ENCODE measurements at regions not wholly inside any gene's neighbourhood (a gene's known extent, or its start where the extent isn't known, plus 50 kb on each side); places are given as distances from the start of the nearest gene placed in this dataset.
"Not testable (repeated sequence)": the region's sequence is repeated elsewhere in the genome, so short reads cannot be mapped to it uniquely, and the experiment has no call there.

DNA sequence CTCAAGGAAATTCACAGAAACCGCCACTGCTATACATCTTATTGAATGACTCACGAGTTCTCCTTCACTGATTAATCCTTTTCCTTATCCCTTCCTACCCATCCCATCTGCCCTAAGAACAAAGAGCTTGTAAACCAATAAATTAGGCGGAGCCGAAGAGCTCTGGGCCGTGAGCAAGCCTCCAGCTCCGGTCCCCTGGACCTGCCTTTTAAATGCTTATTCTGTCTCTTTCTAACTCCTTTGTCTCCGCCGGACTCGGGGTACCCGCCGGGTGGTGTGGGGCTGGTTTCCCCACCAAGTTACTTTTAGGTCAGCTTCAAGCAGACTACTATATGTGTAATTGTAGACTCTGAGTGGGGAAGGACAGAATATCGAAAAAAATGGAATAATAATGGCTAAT, 336.1 kb upstream of the MDGA2 start:
- TF ChIP-seq EZH2 (IDR thresholded peaks at IDR 0.05; ENCODE audit: low read length, unreplicated experiment); EZH2phosphoT487 (IDR thresholded peaks at IDR 0.05; ENCODE audit: borderline replicate concordance, low read length): not testable (repeated sequence)
- TF ChIP-seq, protein P1, sequence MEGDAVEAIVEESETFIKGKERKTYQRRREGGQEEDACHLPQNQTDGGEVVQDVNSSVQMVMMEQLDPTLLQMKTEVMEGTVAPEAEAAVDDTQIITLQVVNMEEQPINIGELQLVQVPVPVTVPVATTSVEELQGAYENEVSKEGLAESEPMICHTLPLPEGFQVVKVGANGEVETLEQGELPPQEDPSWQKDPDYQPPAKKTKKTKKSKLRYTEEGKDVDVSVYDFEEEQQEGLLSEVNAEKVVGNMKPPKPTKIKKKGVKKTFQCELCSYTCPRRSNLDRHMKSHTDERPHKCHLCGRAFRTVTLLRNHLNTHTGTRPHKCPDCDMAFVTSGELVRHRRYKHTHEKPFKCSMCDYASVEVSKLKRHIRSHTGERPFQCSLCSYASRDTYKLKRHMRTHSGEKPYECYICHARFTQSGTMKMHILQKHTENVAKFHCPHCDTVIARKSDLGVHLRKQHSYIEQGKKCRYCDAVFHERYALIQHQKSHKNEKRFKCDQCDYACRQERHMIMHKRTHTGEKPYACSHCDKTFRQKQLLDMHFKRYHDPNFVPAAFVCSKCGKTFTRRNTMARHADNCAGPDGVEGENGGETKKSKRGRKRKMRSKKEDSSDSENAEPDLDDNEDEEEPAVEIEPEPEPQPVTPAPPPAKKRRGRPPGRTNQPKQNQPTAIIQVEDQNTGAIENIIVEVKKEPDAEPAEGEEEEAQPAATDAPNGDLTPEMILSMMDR (conservative IDR thresholded peaks at IDR 0.05; ENCODE audit: low read depth, low read length) = not testable (repeated sequence)
